ENCODE measurements at regions not wholly inside any gene's neighbourhood (a gene's known extent, or its start where the extent isn't known, plus 50 kb on each side); places are given as distances from the start of the nearest gene placed in this dataset.
"Not testable (repeated sequence)": the region's sequence is repeated elsewhere in the genome, so short reads cannot be mapped to it uniquely, and the experiment has no call there.

DNA sequence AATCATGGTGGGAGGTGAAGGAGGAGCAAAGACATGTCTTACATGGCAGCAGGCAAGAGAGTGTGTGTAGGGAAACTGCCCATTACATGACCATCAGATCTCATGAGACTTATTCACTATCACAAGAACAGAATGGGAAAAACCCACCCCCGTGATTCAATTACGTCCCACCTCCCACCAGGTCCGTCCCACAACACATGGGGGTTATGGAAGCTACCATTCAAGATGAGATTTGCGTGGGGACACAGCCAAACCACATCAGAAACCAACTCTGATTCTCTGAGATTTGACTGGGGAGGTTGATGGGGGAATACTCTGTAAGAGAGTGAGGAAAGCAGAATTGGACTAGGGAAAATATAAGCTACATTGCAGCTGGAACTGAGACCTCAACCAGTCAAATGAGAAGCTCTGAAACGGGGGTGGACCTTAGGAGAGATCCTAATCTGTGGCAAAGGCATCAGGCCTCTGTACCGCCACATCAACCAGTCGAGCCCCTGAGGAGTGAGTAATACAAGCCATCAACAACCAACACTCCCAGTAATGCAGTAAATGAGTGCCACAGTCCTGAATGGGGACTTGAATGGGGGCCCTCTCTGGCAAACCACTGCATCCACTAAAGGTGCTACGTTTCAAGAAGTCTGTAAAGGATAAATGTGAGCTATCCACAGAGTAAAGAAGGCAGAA lies 207.9 kb upstream of the GADL1 start:
- no peak for DNase-seq

DNA sequence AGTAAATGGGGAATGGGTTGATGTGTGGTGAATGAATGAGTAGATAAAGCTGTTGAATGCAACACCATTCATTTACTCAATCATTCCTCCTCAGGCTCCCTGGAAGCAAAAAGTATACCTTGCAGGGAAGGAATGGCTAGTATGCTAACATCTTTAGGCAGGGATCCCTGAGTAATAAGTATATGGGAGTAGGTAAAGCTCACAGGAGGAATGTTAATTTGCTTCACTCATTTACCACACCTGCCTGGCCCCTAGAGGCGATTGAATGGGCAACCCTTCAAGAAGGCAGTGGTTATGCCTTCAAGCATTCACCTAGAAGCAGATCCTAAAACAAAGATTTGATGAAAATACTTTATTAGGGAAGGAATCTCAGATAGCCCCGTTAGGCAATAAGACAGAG lies 208.7 kb upstream of the GADL1 start:
- DNase-seq, result no peak

DNA sequence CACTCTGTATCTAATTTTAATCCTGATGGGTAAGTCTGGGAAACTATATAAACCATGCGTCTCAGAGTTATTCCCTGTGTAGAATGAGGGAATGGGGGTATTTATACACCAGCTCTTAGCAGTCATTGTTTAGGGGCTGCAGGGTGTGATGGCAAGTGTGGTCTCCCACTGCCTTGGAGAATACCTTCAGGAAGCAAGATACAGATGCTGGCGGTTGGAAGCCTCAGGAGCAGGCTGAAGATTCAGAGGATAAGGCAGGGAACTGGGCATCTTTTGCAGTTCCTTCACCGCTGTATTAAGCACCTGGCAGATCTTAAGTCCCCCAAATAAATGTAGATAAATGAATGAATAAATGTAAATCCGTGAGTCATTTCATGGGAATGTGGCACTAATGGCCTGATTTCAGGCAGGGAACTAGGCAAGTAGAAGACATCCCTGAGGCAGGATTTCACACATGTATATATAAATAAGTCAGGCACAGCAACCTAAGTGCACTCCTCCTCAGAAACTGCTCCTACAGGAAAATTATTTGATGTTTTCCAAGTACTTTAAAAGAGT lies 209.2 kb upstream of the GADL1 start:
- no peak for DNase-seq

DNA sequence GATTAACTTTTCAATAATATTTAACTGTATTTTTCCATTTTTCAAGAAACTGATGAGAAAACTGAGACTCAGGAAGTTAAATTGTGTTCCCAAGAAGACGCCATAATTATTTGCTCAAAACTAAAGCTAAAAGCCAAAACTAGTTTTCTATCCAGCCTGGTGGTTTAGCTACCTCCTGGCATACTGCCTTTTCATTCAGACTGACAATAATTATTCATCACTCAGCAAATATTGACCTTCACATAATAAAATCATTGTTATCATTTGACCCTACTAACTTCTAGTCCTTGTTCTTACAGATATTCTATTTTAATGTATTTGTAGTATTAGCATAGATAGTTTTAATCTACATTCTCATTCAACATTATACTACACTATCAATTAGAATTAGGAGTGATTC lies 210.6 kb upstream of the GADL1 start:
- DNase-seq, result no peak

DNA sequence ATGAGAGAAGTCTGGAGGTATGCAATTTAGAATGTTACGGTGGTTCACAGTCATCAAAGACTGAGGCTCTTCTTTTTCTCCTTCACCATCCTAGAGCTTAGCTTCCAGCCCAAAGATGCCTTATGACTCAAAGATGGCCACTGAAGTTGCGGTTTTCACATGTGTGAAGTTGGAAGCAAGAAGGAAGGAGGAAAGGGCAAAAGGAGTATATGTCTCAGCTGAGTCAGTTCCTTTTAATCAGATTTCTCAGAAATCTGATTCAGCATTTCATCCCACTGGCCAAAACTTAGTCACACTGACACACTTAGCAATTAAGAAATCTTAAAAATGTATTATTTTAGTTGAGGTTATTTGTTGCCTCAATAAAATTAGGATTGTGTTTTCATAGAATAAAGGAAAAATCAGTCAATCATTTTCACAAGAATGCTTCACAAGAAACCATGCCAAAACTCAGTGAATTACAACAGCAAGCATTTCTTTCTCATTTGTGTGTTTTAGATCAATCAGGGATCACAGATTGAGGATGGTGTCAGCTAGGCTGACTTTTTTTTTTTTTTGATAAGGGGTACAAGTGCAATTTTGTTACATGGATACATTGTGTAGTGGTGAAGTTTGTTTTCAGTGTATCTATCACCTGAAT lies 211.1 kb upstream of the GADL1 start:
- DNase-seq, result no peak

- no peak for DNase-seq
Observed at GRCh38 chr3:31106204-31106603, 211.7 kb upstream of the GADL1 start.

- no peak for DNase-seq
Observed at GRCh38 chr3:31106912-31107311, 212.5 kb upstream of the GADL1 start.

GRCh38 chr3:31114929-31115283 lies 220.4 kb upstream of the GADL1 start:
- DNase-seq, result no peak

- DNase-seq, result not testable (repeated sequence)
Observed at GRCh38 chr3:31115531-31115930, 221.1 kb upstream of the GADL1 start.

- no peak for DNase-seq
Observed at GRCh38 chr3:31116651-31117050, 222.2 kb upstream of the GADL1 start.

DNA sequence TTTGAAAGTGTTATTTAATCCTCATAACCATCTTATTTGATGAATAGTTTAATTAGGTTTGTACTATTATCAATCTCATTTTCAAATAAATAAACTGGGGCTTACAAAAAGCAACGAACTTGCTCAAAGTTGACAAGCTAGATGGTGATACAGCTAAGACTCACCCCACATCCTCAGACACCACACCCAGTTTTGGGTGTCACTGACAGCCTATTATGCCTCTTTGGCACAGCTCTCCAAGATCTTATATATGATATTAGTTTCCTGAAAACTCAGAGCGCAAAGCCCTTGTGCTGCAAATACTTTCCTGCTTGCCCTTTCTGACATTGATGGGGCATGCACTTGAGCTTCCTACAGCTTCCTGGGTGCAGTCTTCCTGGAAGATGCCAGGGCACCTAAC lies 223.4 kb upstream of the GADL1 start:
- no peak for DNase-seq

DNA sequence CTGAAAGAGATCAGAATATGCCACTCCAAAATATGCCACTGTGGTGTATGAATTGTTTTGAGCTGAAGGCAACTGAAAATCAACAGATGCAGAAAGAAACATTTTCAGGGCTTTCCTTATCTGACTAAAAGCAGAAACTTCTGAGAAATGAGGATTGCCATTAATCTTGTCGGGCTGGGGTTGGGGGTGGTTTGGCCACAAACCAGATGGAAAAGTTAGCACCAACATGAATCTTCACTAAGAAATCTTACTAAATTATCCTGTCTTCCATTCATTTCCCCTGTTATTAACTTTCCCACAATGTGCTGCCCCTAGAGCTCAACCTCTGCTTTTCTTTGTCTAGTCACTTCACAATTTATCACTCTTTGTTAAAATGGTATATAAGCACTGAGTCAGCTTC lies 229.9 kb upstream of the GADL1 start:
- DNase-seq, result no peak

GRCh38 chr3:31125413-31126020 lies 231.1 kb upstream of the GADL1 start:
- DNase-seq, result no peak

DNA sequence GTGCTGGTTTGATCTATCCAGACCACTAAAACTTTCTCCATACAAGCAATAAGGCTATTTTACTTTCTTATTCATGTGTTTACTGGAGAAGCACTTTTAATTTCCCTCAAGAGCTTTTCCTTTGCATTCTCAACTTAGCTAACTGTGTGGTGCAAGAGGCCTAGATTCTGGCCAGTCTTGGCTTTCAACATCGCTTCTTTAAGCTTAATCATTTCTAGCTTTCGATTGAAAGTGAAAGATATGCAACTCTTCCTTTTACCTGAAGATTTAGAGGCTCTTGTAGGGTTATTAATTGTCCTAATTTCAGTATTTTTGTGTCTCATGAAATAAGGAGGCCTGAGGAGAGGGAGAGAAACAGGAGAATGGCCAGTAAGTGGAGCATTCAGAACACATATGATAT lies 234.8 kb upstream of the GADL1 start:
- DNase-seq, result no peak

DNA sequence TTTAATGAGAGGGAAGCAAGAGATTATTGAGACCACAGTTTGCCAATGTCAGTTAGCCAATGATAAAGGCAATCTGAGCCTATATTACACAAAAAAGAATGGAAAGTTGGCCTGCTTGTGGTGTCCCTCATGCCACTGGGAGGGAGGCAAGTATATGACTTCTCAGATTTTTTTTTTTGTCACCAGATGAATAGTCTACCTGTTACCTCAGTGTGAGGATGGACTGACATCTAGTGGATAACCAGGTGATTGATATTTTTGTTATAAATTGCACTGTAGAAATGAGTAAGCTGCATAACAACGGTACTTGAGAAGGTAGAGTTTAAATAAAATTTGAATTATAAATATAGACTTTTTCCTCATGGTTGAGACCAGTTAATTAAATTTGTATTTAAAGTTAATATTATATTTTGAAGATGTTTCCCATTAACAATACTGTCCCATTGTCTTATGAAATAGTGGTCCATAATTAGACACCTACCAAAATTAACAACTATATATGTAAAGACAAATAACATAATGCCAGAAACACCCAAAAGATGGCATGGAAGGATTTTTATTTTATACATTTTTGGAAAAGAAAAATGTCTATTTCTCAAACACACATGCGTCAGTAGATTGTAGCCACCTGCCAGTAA lies 237.8 kb upstream of the GADL1 start:
- no peak for DNase-seq

DNA sequence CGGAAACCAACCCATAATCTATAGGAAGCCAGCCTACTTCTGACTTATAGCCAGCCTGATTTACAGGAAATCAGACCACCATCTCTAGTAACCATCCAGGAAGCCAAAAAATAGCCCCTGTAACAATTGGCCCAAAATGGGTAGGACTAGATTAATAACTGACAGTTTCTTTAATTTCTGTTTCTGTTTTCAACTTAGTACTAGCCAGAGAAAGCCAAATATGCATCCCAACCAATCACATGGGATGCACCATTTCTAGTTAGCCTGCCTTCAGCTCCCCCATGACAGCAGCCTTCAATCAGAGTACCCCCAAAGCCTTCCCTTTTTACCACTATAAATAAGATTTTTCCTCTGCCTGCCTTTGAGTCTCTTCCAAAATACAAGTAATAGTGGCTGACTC lies 239.1 kb upstream of the GADL1 start:
- DNase-seq, result no peak

DNA sequence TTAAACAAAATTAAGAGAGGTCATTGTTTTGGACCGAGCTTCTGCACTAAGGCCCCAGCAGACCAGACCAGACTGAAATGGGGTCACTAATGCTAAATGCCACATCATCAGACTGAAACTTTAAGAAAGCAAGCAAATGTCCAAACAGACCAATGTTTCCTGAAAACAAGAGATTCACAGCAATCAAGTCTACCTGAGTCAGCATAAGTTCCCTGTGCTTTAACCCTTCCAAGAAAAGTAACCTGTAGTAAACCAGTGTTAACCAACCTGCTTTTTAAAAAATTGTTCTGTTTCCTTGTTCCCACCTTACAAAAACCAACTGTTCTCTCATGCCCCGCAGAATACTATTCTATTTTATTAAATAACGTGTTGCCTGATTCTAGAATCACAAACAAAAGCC lies 241.1 kb upstream of the GADL1 start:
- DNase-seq, result no peak

GRCh38 chr3:31137718-31138465 lies 243.4 kb upstream of the GADL1 start:
- DNase-seq, result no peak

DNA sequence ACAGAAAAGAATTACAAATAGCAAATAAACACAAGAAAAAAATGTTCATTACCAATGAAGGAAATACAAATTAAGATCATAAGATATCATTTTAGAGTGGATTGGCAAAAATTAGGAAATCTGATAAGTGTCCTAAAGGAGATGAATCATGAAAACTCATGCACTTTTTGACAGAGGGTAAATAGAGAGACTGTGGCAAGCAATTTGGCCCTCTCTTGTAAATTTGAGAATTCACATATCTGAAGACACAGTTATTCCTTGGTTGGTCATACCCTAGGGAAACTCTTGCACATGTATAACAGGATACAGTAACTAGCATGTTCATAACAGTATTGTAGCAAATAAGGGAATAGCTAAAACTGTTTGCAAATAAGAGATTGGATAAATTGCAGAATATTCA lies 246.0 kb upstream of the GADL1 start:
- no peak for DNase-seq

DNA sequence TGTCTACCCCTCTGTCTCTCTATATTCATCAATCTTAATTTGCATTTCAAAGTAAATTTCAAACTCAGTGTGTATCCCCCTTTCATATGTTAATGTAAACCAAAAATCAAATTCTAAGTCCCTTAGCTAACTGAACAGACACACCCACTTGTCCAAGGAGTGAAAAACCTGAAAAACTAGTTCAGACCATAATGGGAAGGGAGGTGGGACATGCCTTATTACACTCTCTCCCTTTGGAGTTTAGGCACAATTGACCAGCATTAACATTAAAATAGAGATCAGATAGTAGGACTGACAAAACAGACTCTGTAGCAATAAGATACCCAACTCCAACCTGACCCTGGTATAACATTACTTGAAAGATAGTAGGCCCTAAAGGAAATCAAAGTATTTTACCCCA lies 247.7 kb upstream of the GADL1 start:
- DNase-seq, result no peak

DNA sequence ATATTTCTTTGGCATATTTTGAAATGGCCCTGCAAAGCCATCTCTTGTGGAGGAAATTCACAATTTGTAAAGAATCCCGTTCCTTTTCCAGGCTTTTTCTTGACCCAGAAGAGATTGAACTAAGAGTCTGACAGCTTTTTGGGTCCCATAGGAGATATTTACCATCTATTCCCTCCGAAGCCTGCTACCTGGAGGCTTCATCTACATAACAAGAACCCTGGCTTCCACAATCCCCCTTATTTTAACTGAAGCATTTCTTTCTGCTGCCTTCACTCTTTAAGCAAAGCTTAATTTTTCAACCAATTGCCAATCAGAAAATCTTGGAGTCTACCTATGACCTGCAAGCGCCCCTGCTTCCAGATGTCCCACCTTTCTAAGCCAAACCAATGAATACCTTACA lies 248.1 kb upstream of the GADL1 start:
- no peak for DNase-seq

DNA sequence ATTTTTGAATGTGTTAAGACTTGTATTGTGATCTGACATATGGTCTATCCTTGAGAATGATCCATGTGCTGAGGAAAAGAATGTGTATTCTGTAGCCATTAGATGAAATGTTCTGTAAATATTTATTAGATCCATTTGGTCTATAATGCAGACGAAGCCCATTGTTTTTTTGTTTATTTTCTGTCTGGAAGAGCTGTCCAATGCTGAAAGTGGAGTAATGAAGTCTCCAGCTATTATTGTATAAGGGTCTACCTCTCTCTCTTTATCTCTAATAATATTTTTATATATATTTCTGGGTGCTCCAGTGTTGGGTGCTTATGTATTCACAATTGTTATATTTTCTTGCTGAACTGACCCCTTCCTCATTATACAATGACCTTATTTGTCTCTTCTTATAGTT lies 250.6 kb upstream of the GADL1 start:
- no peak for DNase-seq

DNA sequence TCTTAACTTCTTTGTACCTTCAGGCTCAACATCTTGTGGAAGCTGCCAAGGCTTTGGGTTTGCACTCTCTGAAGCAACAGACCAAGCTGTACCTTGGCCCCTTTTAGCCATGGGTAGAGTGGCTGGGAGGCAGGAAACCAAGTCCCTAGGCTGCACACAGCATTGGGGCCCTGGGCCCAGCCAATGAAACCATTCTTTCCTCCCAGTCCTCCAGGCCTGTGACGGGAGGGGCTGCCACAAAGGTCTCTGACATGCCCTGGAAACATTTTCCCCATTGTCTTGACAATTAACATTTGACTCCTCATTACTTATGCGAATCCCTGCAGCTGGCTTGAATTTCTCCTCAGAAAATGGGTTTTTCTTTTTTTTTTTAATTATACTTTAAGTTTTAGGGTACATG lies 253.1 kb upstream of the GADL1 start:
- DNase-seq, result no peak

Data from activated CD8-positive, alpha-beta memory T cell treated with anti-CD3 and anti-CD28 coated beads, Interleukin-2, amount 50 U/mL, for 4 hours (primary cell).